PC-9 (cell line): ENCODE measurements at regions not wholly inside any gene's neighbourhood (a gene's known extent, or its start where the extent isn't known, plus 50 kb on each side); places are given as distances from the start of the nearest gene placed in this dataset.

Experiments
- BruUV-seq: library from RNA; stranded (reverse); fragments of 400-500 nt; replicated peaks from 2 replicates; lab custom pipeline; 2021; lab: Mats Ljungman, UMichigan
- CTCF ChIA-PET: fragments of 300-600 bp; sonication (Branson Sonifier 250); formaldehyde crosslinking; loops from one replicate; lab custom pipeline; 2022; ENCODE audit warnings: antibody characterized with exemption; lab: Charles Lee
- POLR2A ChIA-PET: fragments of 300-600 bp; sonication (Branson Sonifier 250); formaldehyde crosslinking; loops from one replicate; lab custom pipeline; 2022; ENCODE audit warnings: antibody characterized with exemption; ENCODE audit not compliant: unreplicated experiment; lab: Charles Lee
- DNase-seq, 2 experiments: peaks; one replicate each; pipeline versions ENCODE4 v3.0.0 to v3.0.0-alpha.2; 2015 to 2022; ENCODE audit warnings: mixed read lengths in 1 of 2
- H2AFZ ChIP-seq: fragments of 200-600 bp; sonication (generic); 2 replicates; pipeline ENCODE4 v1.8.1; 2017; ENCODE audit warnings: antibody characterized with exemption
- H3F3A ChIP-seq: fragments of 200-600 bp; sonication (generic); 2 replicates; pipeline ENCODE4 v1.8.1; 2017; ENCODE audit warnings: antibody characterized with exemption, mild to moderate bottlenecking, low read depth; ENCODE audit not compliant: insufficient read depth
- H3K27ac ChIP-seq: fragments of 200-600 bp; sonication (generic); 2 replicates; pipeline ENCODE4 v1.6.1; 2016; ENCODE audit warnings: mixed run types
- H3K27me3 ChIP-seq: fragments of 200-600 bp; sonication (generic); 2 replicates; pipeline ENCODE4 v1.6.1; 2016; ENCODE audit warnings: low read depth, mixed run types; ENCODE audit not compliant: insufficient read depth
- H3K36me3 ChIP-seq: fragments of 200-600 bp; sonication (generic); 2 replicates; pipeline ENCODE4 v1.6.1; 2016; ENCODE audit warnings: low read depth, mixed run types
- H3K4me1 ChIP-seq: fragments of 200-600 bp; sonication (generic); replicated peaks from 2 replicates; pipeline ENCODE4 v1.6.1; 2016; ENCODE audit warnings: mixed run types; ENCODE audit not compliant: insufficient read depth
- H3K4me2 ChIP-seq: fragments of 200-600 bp; sonication (generic); 2 replicates; pipeline ENCODE4 v1.6.1; 2017; ENCODE audit warnings: mixed run types
- H3K4me3 ChIP-seq: fragments of 200-600 bp; sonication (generic); 2 replicates; pipeline ENCODE4 v1.6.1; 2016; ENCODE audit warnings: mixed run types
- H3K79me2 ChIP-seq: fragments of 200-600 bp; sonication (generic); 2 replicates; pipeline ENCODE4 v1.6.1; 2017; ENCODE audit warnings: low read depth, mixed run types
- H3K9me2 ChIP-seq: fragments of 200-600 bp; sonication (generic); 2 replicates; pipeline ENCODE4 v1.8.1; 2017; ENCODE audit warnings: mild to moderate bottlenecking; ENCODE audit not compliant: insufficient read depth
- H3K9me3 ChIP-seq: fragments of 200-600 bp; sonication (generic); 2 replicates; pipeline ENCODE4 v1.8.1; 2016; ENCODE audit warnings: low read depth; ENCODE audit not compliant: insufficient read depth
- H4K20me1 ChIP-seq: fragments of 200-600 bp; sonication (generic); 2 replicates; pipeline ENCODE4 v1.8.1; 2017; ENCODE audit not compliant: insufficient read depth
- EZH2 ChIP-seq: fragments of 200-600 bp; sonication (generic); IDR thresholded peaks from 2 replicates; pipeline ENCODE4 v1.8.0; 2017; ENCODE audit warnings: antibody characterized with exemption, low read depth
- intact Hi-C: fragments of 100-400 bp; cut with micrococcal nuclease; formaldehyde crosslinking; loops from one replicate; pipeline ENCODE4 v1.10.0; 2022; ENCODE audit not compliant: unreplicated experiment
- TF ChIP-seq, protein P1 (sequence below): fragments of 200-600 bp; sonication (generic); conservative IDR thresholded peaks from 2 replicates; pipeline ENCODE4 v1.6.1; 2017; ENCODE audit warnings: mixed run types, antibody characterized with exemption, mild to moderate bottlenecking, moderate library complexity

DNA sequence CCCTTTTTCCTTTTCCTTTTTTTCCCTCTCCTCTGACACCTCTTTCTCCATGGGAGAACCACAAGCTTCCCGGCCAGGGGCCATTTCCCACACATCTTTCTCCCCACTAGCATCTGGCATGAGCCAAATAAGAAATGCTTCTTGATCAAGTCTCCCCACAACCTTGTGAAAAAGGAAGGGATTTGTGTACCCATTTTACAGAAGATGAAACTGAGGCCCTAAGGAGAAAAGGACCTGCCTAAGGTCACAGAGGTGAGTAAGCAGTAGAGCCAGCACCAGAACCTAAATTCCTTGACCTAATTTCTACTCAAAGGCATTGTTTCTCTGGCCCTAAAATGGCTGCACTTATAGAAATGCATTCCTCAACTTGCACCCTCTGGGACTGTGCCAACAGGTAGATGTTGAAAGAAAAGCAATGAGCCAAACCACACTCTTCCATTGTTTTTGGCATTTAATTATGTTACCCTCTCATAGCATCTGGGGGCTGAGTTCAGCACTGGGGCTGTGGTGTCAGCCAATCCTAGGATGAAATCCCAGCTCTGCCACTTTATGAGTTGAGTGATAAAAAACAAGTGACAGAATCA, 81.7 kb upstream of the TLE3 start:
- ChIA-PET CTCF (no interaction called here), POLR2A (no interaction called here)
- no peaks in the 10 kb centered on the region for H3K4me1 ChIP-seq
- no peaks in the 10 kb centered on the region for H3F3A ChIP-seq
- intact Hi-C loops: no loop called here
- no peaks in the 10 kb centered on the region for H3K9me2 ChIP-seq
- no TSS peak for BruUV-seq
- no peak overlapping the region for H2AFZ ChIP-seq
- TF ChIP-seq, protein P1, sequence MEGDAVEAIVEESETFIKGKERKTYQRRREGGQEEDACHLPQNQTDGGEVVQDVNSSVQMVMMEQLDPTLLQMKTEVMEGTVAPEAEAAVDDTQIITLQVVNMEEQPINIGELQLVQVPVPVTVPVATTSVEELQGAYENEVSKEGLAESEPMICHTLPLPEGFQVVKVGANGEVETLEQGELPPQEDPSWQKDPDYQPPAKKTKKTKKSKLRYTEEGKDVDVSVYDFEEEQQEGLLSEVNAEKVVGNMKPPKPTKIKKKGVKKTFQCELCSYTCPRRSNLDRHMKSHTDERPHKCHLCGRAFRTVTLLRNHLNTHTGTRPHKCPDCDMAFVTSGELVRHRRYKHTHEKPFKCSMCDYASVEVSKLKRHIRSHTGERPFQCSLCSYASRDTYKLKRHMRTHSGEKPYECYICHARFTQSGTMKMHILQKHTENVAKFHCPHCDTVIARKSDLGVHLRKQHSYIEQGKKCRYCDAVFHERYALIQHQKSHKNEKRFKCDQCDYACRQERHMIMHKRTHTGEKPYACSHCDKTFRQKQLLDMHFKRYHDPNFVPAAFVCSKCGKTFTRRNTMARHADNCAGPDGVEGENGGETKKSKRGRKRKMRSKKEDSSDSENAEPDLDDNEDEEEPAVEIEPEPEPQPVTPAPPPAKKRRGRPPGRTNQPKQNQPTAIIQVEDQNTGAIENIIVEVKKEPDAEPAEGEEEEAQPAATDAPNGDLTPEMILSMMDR: no peak
- TF ChIP-seq EZH2: no peak
- no peaks in the 10 kb centered on the region for H4K20me1 ChIP-seq
- H3K27me3 ChIP-seq: no peaks in the 10 kb centered on the region
- no peak overlapping the region for H3K4me3 ChIP-seq
- H3K4me2 ChIP-seq: no peak overlapping the region
- no peaks in the 10 kb centered on the region for H3K36me3 ChIP-seq
- no peak overlapping the region for H3K27ac ChIP-seq
- no peak for DNase-seq
- no peaks in the 10 kb centered on the region for H3K79me2 ChIP-seq
- no peaks in the 10 kb centered on the region for H3K9me3 ChIP-seq

DNA sequence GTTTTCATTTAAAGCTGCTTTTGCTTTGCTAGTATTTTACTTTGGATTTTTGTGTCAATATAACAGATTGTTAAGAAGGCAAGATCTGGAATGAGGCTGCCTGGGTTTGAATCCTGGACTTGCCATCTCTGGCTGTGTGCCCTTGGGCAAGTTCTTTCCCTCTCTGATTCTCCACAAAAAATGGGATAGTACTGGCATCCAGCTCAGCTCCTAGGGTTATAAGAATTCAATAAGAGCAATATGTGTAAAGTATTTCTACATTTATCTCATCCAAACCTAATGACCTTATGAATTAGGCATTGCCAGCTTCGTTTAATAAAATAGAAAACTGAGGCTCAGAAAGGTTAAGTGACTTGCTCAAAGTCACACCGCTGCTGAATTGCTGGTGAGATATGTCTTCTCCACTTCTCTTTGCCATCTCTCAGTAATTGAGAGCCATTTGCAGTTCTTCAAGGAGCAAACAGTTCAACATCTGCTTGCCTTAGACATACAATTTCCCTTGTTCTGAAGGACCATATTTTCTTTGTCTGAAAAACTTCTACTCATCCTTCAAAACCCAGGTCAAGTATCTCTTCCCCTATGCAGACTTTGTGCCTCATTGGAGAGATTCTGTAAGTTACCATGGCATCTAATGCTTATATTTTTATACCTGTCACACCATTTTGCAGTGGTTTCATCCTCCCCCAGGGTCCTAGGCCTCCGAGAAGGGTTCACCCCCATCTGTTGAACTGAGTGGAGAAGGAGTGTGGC, 80.8 kb upstream of the TLE3 start:
- ChIA-PET CTCF (no interaction called here), POLR2A (no interaction called here)
- Histone ChIP-seq H3K4me1 (no peaks in the 10 kb centered on the region), H3K9me2 (no peaks in the 10 kb centered on the region), H3K36me3 (no peaks in the 10 kb centered on the region), H3K4me3 (no peak overlapping the region), H3F3A (no peaks in the 10 kb centered on the region), H3K27ac (no peak overlapping the region), H3K27me3 (no peaks in the 10 kb centered on the region), H3K4me2 (no peak overlapping the region), H3K9me3 (no peaks in the 10 kb centered on the region), H2AFZ (no peak overlapping the region), H4K20me1 (no peaks in the 10 kb centered on the region), H3K79me2 (no peaks in the 10 kb centered on the region)
- TF ChIP-seq, protein P1: no peak
- no peak for TF ChIP-seq EZH2
- BruUV-seq: no TSS peak
- DNase-seq: no peak
- intact Hi-C loops: no loop called here

DNA sequence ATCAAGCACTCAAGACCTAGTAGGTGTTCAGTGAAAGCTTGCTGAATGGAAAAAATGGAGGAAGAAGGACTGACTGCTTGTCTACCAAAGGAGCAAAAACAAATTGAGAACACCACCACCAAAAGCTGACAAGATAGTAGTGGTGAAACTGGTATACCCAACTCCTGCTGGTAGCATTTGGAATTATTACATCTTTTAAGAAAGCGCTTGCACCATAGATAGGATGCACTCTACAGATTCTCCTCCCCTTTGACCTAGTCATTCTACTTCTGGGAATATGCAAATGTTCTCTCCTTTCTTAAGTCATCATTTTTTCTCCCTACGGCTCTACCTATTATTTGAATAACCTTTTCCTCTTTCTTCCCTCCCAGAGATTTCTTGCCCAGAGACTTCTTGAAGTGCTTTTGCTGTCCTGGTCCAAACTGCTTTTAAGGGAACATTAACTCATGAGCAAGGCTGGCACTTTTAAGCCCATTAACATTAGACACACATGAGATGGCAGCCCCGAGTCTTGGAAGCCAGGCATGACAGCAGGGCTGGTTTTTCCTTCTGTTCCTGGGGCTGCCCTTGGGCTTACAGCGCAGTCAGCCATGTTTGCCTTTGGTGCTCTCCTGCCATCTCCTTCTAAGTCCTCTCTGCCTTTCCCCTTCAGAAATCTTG, 75.0 kb upstream of the TLE3 start:
- H2AFZ ChIP-seq: no peak overlapping the region
- POLR2A ChIA-PET: no interaction called here

More for the DNA sequence above, 75.0 kb upstream of the TLE3 start:
- no peak overlapping the region for H3K4me2 ChIP-seq
- no TSS peak for BruUV-seq
- H4K20me1 ChIP-seq: no peaks in the 10 kb centered on the region
- H3K9me3 ChIP-seq: no peaks in the 10 kb centered on the region
- H3K4me3 ChIP-seq: no peak overlapping the region
- no peak overlapping the region for H3K27ac ChIP-seq
- H3K4me1 ChIP-seq: no peaks in the 10 kb centered on the region
- no peak for DNase-seq
- CTCF ChIA-PET: no interaction called here
- H3K36me3 ChIP-seq: no peaks in the 10 kb centered on the region
- intact Hi-C loops: no loop called here
- no peaks in the 10 kb centered on the region for H3K9me2 ChIP-seq
- no peaks in the 10 kb centered on the region for H3K79me2 ChIP-seq
- no peaks in the 10 kb centered on the region for H3F3A ChIP-seq
- no peaks in the 10 kb centered on the region for H3K27me3 ChIP-seq
- TF ChIP-seq, protein P1: no peak
- no peak for TF ChIP-seq EZH2
